ENCODE measurements at regions not wholly inside any gene's neighbourhood (a gene's known extent, or its start where the extent isn't known, plus 50 kb on each side); places are given as distances from the start of the nearest gene placed in this dataset.

DNA sequence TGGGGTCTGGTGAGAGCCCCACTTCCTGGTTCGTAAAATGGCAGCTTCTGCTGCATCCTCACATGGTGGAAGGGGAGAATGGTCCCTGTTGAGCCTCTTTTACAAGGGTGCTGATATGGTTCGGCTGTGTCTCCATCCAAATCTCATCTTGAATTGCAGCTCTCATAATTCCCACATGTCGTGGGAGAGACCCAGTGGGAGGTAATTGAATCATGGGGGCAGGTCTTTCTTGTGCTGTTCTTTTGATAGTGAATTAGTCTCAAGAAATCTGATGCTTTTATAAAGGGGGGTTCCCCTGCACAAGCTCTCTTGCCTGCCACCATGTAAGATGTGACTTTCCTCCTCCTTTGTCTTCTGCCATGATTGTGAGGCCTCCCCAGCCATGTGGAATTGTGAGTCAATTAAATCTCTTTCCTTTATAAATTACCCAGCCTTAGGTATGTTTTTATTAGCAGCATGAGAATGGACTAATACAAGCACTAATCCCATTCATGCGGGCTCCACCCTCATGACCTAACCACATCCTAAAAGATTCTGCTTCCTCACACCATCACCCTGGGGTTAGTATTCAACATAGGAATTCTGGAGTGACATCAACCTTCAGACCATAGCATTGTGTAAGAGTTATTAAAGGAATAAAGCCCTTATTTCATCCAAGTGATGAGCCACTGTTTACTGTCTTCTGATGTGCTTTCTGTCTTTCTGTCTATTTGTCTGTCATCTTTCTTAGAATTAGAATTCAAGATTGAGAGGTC, 159.0 kb upstream of the IRS2 start:
- H3K9me3 ChIP-seq: peaks cover 0 to 5% of the 10 kb centered on the region in 2 donors
- H3K4me3 ChIP-seq: no peak overlapping the region
- H3K4me1 ChIP-seq: no peaks in the 10 kb centered on the region
- TF ChIP-seq POLR2A (IDR thresholded peaks at IDR 0.05): no peak
- TF ChIP-seq POLR2AphosphoS5 (IDR thresholded peaks at IDR 0.05): no peak
- TF ChIP-seq, protein P1, sequence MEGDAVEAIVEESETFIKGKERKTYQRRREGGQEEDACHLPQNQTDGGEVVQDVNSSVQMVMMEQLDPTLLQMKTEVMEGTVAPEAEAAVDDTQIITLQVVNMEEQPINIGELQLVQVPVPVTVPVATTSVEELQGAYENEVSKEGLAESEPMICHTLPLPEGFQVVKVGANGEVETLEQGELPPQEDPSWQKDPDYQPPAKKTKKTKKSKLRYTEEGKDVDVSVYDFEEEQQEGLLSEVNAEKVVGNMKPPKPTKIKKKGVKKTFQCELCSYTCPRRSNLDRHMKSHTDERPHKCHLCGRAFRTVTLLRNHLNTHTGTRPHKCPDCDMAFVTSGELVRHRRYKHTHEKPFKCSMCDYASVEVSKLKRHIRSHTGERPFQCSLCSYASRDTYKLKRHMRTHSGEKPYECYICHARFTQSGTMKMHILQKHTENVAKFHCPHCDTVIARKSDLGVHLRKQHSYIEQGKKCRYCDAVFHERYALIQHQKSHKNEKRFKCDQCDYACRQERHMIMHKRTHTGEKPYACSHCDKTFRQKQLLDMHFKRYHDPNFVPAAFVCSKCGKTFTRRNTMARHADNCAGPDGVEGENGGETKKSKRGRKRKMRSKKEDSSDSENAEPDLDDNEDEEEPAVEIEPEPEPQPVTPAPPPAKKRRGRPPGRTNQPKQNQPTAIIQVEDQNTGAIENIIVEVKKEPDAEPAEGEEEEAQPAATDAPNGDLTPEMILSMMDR (IDR thresholded peaks at IDR 0.05): no peak
- H3K27me3 ChIP-seq: no peaks in the 10 kb centered on the region
- intact Hi-C loops (cut with DNase I; ENCODE audit: low total_unique reads): loop anchor here (5.0 kb wide), 1 partner anchor 513 kb away; no protein-coding TSS in a partner anchor
- no peak for DNase-seq (ENCODE audit: low spot score in 2 of 2)
- H3K27ac ChIP-seq: no peak overlapping the region
- H3K36me3 ChIP-seq: no peaks in the 10 kb centered on the region

DNA sequence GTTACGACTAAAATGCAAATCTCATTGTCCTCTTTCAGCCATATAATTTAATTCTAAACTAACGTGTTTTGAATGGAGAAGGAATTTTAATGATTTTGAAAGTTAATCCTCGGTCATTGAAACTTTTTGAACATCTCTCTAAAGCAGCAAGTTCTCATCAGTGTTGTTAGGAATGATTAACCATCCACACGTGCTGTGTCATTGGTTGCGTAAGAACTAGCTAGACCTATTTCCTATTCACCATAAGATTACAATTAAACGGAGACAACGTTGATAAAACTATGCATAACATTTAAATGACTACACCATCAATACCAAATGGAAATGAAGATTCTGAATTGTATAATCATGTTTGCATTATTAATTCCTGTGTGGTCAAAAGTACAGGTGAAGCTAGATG, 155.6 kb upstream of the IRS2 start:
- TF ChIP-seq POLR2AphosphoS5 (IDR thresholded peaks at IDR 0.05): no peak
- no peak for TF ChIP-seq POLR2A (IDR thresholded peaks at IDR 0.05)
- TF ChIP-seq, protein P1 (IDR thresholded peaks at IDR 0.05): no peak
- no peak for DNase-seq (ENCODE audit: low spot score in 2 of 2)
- no peaks in the 10 kb centered on the region for H3K4me1 ChIP-seq
- H3K36me3 ChIP-seq: no peaks in the 10 kb centered on the region
- no peaks in the 10 kb centered on the region for H3K27me3 ChIP-seq
- intact Hi-C loops (cut with DNase I; ENCODE audit: low total_unique reads): no loop called here
- H3K9me3 ChIP-seq: peaks cover 0 to 5% of the 10 kb centered on the region in 2 donors
- no peak overlapping the region for H3K27ac ChIP-seq
- no peak overlapping the region for H3K4me3 ChIP-seq

DNA sequence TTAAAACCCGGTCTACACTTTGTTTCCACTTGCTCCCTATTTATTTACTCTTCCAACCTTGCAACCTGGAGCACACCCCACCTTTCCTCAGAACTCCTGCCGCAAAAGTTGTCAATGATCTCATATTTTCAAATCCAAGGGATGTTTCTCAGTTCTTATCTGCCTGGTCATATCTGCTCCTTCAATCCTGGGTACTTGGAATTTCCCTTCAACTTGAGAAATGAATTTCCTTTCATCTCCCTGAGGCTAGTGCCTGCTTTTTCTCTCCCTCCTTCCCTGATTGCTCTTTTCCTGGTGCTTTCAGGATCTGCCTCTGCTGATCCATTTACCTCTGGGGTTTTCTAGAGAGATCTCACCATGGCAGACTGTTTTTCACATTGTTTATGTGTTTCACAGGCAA, 154.8 kb upstream of the IRS2 start:
- intact Hi-C loops (cut with DNase I; ENCODE audit: low total_unique reads): no loop called here
- TF ChIP-seq, protein P1 (IDR thresholded peaks at IDR 0.05): no peak
- no peak for TF ChIP-seq POLR2AphosphoS5 (IDR thresholded peaks at IDR 0.05)
- TF ChIP-seq POLR2A (IDR thresholded peaks at IDR 0.05): no peak
- Histone ChIP-seq H3K4me3 (no peak overlapping the region), H3K27ac (no peak overlapping the region), H3K9me3 (peaks cover 0 to 5% of the 10 kb centered on the region in 2 donors), H3K27me3 (no peaks in the 10 kb centered on the region), H3K36me3 (no peaks in the 10 kb centered on the region), H3K4me1 (no peaks in the 10 kb centered on the region)
- DNase-seq (ENCODE audit: low spot score in 2 of 2): no peak

DNA sequence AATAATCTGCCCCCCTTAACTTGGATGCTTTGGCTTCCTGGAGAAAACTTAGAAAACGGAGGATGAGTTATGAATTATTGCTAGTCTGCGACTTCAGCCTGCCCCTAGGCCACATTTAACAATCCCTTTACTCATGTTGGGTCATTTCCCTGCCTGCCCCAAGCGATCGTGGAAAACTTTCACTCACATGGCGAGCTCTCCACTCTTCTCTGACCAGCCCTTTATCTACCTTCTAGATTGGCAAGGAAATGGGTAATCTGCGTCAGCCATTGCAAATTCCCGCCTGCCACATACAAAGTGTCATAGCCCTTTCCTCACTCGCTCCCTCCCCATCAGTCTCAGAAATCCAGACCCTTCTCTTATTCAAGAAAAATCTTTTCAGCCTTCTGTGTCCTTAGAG, 154.3 kb upstream of the IRS2 start:
- TF ChIP-seq POLR2A (IDR thresholded peaks at IDR 0.05) (no peak), POLR2AphosphoS5 (IDR thresholded peaks at IDR 0.05) (no peak)
- TF ChIP-seq, protein P1 (IDR thresholded peaks at IDR 0.05): no peak

DNA sequence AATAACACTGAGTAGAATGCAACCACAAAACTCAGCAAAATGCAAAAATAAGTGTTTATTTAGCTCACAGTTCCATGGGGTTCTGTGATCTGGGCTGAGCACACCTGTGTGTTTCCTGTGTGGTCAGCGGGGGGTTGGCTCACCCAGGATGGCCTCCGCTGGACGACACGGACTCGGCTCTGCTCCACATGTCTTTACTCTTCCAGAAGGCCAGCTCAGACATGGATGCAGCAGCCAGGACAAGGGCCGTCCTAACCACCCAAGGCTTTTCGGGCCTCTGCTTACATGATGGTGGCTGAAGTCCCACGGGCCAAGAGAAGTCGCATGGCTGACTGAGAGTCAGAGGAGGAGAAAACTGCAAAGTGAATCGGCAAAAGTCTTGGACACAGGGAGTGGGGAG, 153.5 kb upstream of the IRS2 start:
- H3K36me3 ChIP-seq: no peaks in the 10 kb centered on the region
- no peak overlapping the region for H3K27ac ChIP-seq
- no peaks in the 10 kb centered on the region for H3K4me1 ChIP-seq
- DNase-seq (ENCODE audit: low spot score in 2 of 2): no peak
- TF ChIP-seq, protein P1 (IDR thresholded peaks at IDR 0.05): no peak
- intact Hi-C loops (cut with DNase I; ENCODE audit: low total_unique reads): no loop called here
- H3K27me3 ChIP-seq: no peaks in the 10 kb centered on the region
- no peak overlapping the region for H3K4me3 ChIP-seq
- no peaks in the 10 kb centered on the region for H3K9me3 ChIP-seq

More for the DNA sequence above, 154.3 kb upstream of the IRS2 start:
- H3K4me3 ChIP-seq: no peak overlapping the region
- H3K36me3 ChIP-seq: no peaks in the 10 kb centered on the region
- intact Hi-C loops (cut with DNase I; ENCODE audit: low total_unique reads): no loop called here
- peaks cover 0 to 5% of the 10 kb centered on the region in 2 donors for H3K9me3 ChIP-seq
- no peak overlapping the region for H3K27ac ChIP-seq
- DNase-seq (ENCODE audit: low spot score in 2 of 2): no peak
- no peaks in the 10 kb centered on the region for H3K27me3 ChIP-seq
- no peaks in the 10 kb centered on the region for H3K4me1 ChIP-seq
